GM18499 (cell line): ENCODE measurements at regions not wholly inside any gene's neighbourhood (a gene's known extent, or its start where the extent isn't known, plus 50 kb on each side); places are given as distances from the start of the nearest gene placed in this dataset.
"Not testable (repeated sequence)": the region's sequence is repeated elsewhere in the genome, so short reads cannot be mapped to it uniquely, and the experiment has no call there.

Source experiments
- ATAC-seq: cut with Tn5 transposase; IDR thresholded peaks from one replicate; pipeline ENCODE4 v1.9.1; 2021; ENCODE audit warnings: moderate number of reproducible peaks; ENCODE audit not compliant: insufficient read depth, unreplicated experiment

- peak; percentile 47 for ATAC-seq
These were observed 220.8 kb upstream of the PRSS58 start for GRCh38 chr7:142478479-142479220.

- not testable (repeated sequence) for ATAC-seq
These were observed 219.9 kb upstream of the PRSS58 start for GRCh38 chr7:142477801-142478200.

DNA sequence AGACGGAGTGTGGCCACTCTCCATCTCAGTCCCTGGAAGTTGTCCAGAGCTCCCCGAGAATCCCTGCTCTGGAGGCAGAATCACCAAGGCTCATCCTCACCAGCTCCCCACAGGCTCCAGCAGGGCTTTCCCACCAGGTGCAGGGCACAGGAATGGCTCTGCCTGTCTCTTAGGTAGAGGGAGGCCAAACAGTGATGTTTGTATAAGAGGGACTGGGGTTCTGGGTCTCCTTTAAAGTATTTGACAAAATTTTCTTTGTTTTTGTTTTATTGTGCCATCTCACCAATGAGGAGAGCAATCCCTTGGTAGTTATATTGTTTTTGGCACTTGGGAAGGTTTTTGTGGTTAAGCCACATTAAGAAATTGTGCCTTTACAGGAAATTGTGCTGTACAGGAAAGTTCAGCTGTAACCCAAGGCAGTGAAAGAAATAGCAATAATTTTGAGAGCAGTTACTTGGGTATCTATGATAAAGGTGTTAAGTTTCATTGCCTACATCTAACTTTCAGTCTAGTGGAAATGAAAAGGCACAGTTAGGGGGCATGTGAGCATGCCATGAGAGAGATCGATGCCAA, 219.3 kb upstream of the PRSS58 start:
- ATAC-seq: no peak

DNA sequence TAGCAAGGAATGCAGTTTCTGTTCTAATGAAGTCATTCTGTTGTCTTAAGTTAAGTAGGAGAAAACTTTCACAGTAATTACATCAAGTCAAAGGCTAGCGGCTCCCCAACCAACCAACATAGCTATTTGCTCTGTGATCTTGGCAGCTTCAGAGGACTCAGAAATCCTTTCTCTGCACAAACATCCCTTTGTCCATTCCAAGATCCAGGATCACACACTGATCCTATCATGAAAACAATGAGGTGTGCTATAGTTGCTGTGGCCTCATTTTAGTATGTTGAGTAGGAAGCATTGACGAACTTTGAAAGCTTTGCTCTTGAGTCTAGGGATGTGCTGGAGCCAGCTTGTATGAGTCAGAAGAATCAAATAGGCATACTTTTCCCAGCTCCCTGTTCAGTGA, 218.2 kb upstream of the PRSS58 start:
- no peak for ATAC-seq

- ATAC-seq: no peak
These were observed 214.0 kb upstream of the PRSS58 start for GRCh38 chr7:142471820-142472219.

- ATAC-seq: no peak
These were observed 212.6 kb upstream of the PRSS58 start for GRCh38 chr7:142470544-142470830.

DNA sequence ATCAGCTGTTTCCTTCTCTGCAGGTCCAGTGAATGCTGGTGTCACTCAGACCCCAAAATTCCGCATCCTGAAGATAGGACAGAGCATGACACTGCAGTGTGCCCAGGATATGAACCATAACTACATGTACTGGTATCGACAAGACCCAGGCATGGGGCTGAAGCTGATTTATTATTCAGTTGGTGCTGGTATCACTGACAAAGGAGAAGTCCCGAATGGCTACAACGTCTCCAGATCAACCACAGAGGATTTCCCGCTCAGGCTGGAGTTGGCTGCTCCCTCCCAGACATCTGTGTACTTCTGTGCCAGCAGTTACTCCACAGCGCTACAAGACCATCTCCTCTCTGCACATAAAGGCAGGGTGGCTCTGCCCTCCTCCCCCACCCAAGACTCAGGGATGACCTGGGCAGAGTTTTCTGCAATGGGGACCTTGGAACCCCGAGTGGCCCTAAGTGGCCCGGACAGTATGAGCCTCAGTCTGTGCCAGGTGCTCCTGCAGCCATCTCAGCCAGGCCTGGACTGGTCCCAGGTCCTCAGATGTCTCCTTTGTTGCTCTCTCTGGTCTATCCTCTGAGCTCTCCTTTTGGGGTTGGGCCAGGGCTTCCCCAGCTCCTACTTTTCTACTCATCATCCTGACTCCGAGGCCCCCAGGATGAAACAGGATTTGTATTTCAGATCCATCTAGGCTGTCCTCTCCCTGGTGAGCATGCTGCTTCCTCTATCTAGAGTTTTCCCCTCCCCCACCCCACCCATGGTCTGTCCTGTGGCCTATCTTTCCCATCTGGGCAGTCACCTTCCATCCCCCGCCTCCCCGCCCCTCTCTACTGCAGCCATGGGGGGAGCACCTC, 212.1 kb upstream of the PRSS58 start:
- ATAC-seq: no peak

DNA sequence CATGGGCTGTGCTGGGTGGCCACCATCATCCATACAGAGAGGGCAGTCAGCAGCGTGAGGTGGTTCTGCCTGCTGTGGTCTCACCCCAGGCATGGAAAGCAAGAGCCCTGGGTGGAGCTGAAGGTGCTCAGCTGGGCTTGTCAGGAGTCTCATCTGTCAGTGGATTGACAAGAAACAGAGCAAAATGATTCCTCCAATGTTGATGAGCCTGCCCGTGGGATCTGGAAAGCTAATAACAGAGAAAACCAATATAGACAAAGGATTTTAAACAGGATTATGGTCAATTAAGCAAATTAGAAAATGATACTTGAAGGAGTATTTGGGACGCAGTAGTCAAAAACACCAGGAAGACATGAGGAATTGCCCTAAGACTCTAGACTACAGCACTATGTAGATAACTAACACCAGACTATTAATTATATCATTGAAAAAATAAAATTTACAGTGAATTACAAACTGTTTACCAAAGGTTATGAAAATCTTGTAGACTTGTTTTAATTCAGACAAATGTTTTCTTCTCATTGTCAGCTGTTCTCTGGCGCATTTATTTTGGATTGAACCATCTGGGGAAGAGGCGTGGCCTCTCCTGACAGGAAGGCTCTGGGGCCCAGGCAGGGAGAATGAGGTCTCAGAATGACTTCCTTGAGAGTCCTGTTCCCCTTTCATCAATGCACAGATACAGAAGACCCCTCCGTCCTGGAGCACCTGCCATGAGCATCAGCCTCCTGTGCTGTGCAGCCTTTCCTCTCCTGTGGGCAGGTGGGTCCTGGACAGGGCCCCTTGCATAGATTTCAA, 211.2 kb upstream of the PRSS58 start:
- no peak for ATAC-seq

DNA sequence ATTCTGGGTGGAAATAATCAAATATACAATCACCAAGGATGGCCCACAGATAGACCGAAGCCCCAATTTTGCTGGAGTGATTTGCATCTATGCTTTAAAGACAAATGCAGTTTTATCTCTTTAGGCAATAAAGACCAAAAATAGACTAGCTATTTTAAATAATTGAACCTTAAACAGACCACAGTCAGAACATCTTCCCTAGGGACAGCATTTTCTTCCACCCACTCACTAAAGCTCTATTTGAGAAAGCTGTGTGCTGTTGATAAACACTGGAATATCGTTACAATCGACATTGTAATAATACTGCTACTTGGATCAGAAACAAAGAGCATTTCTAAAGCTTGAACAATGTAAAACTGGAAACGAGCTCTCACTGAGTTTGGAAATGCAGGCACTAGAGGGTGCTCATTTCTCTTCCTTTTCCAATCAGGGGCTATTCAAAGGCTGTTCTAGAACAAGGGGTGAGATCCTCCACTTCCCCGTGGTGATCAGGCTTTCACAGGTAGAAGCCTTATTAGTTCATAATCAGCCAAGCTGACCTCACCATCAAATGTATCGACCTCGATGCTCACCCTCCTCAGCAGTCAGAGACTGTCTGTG, 209.3 kb upstream of the PRSS58 start:
- ATAC-seq: not testable (repeated sequence)

DNA sequence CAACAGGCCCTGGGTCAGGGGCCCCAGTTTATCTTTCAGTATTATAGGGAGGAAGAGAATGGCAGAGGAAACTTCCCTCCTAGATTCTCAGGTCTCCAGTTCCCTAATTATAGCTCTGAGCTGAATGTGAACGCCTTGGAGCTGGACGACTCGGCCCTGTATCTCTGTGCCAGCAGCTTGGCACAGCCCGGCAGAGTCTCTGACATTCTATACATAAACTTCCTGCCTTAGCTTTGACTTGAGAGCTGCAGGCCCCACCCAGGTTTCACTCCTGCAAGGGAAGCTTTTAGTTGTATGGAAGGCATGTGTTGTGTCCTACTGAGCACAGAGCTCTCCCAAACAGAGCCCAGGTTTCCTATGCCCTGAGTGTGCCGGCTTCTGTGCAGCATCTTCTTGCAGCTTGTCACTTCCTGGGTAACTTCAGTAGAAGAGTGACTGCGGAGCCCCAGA, 205.6 kb upstream of the PRSS58 start:
- ATAC-seq: no peak

- no peak for ATAC-seq
These were observed 203.6 kb upstream of the PRSS58 start for GRCh38 chr7:142461437-142461836.

- no peak for ATAC-seq
These were observed 202.7 kb upstream of the PRSS58 start for GRCh38 chr7:142460402-142461117.

DNA sequence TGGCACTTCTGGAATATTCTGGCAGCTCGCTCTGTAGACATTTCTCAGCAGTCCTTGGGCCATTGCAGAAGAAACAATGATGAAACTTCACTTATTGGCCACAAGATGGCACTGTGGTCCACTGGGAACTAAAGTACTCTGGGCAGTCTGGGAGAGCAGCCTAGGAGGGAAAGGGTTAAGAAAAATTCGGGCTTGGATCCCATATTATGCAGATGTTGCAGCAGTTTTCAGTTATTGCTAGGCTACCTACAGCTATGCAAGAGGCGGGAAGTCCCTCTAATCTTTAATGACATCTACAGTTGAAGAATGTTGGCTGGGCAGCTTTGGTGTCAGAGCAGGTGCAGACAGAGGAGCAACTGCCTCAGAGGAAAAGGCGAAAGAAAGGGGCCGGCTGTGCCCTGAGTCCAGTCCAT, 201.7 kb upstream of the PRSS58 start:
- peak; percentile 87 for ATAC-seq

- ATAC-seq: no peak
These were observed 199.4 kb upstream of the PRSS58 start for GRCh38 chr7:142457146-142457703.

- ATAC-seq: no peak
These were observed 197.5 kb upstream of the PRSS58 start for GRCh38 chr7:142455392-142455791.

DNA sequence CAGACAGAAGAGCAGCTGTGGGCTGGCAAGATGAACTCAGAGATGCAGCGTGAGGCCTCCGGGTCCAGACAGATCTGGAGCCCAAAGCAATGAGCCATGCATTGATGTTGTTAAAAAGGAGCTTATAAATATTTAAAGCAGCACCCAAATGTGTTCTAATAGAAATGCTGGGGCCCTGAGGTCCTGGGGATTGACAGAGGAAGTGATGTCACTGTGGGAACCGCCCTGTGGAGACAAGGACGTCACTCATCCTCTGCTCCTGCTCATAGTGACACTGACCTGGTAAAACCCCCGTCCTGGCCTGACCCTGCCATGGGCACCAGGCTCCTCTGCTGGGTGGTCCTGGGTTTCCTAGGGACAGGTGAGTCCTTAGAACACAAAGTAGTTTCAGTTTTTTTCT, 197.0 kb upstream of the PRSS58 start:
- no peak for ATAC-seq

DNA sequence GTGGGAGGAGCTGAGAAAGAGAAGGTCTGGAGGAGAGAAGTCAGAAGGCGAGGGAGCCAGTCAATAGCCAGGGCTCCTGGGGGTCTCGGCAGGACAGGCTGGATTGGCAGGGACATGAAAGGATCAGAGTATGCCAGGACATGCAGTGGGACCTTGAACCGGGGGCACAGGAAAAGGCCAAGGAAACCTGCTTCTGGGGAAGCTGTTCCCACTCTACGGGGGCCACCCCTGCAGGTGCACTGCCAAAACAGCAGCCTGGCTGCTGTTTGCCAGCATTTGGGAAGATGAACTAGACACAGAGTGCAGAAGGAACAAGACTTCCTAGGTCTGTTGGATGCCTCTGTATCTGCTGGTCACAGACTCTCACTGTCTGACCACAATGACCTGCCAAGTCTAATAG, 194.9 kb upstream of the PRSS58 start:
- ATAC-seq: no peak

- no peak for ATAC-seq
These were observed 194.0 kb upstream of the PRSS58 start for GRCh38 chr7:142451817-142452216.

- no peak for ATAC-seq
These were observed 193.4 kb upstream of the PRSS58 start for GRCh38 chr7:142451296-142451695.
